GM12874 (cell line): ENCODE measurements at regions not wholly inside any gene's neighbourhood (a gene's known extent, or its start where the extent isn't known, plus 50 kb on each side); places are given as distances from the start of the nearest gene placed in this dataset.

Source experiments
- CTCF ChIP-seq: IDR thresholded peaks from 2 replicates; pipeline ENCODE4 v1.5.1; 2011; ENCODE audit warnings: low read depth, mild to moderate bottlenecking, control low read depth, low read length, moderate library complexity; ENCODE audit not compliant: insufficient read depth

- TF ChIP-seq CTCF = no peak
Measured at GRCh38 chr1:88126467-88126866, 557.6 kb upstream of the PKN2 start.

GRCh38 chr1:88133991-88134390 is 550.1 kb upstream of the PKN2 start:
- TF ChIP-seq CTCF = no peak

GRCh38 chr1:88134983-88135921 is 548.8 kb upstream of the PKN2 start:
- no peak for TF ChIP-seq CTCF

- no peak for TF ChIP-seq CTCF
Measured at GRCh38 chr1:88139633-88140032, 544.4 kb upstream of the PKN2 start.

- TF ChIP-seq CTCF = no peak
Measured at GRCh38 chr1:88140325-88140724, 543.7 kb upstream of the PKN2 start.

GRCh38 chr1:88141499-88142074 is 542.5 kb upstream of the PKN2 start:
- TF ChIP-seq CTCF = no peak

GRCh38 chr1:88145752-88146151 is 538.3 kb upstream of the PKN2 start:
- no peak for TF ChIP-seq CTCF
